ENCODE measurements at regions not wholly inside any gene's neighbourhood (a gene's known extent, or its start where the extent isn't known, plus 50 kb on each side); places are given as distances from the start of the nearest gene placed in this dataset.

GRCh38 chr1:199868777-199869176 is 158.7 kb upstream of the NR5A2 start:
- no peak overlapping the region for H3K27ac ChIP-seq (ENCODE audit: extremely low read depth, low read depth, low read length)
- H3K4me1 ChIP-seq (ENCODE audit: control insufficient read depth, insufficient read depth, low read length) = no peaks in the 10 kb centered on the region
- H3K4me3 ChIP-seq (ENCODE audit: low read depth, low read length) = no peak overlapping the region
- H3K36me3 ChIP-seq (ENCODE audit: control insufficient read depth in 2 of 2, insufficient read depth in 1 of 2, low read length in 2 of 2) = no peaks in the 10 kb centered on the region
- no peaks in the 10 kb centered on the region for H3K9me3 ChIP-seq (ENCODE audit: control insufficient read depth, insufficient read depth, low read depth, low read length)
- ChIA-PET POLR2A (no interaction called here), CTCF (no interaction called here)
- TF ChIP-seq ZNF112 (tag by site-specific recombination; IDR thresholded peaks at IDR 0.05) = no peak
- no peak for TF ChIP-seq PRDM4 (tag by site-specific recombination; IDR thresholded peaks at IDR 0.05)
- no peak for TF ChIP-seq CTCF (tag by site-specific recombination; IDR thresholded peaks at IDR 0.05)
- TF ChIP-seq ZNF10 (tag by site-specific recombination; IDR thresholded peaks at IDR 0.05) = no peak
- TF ChIP-seq ZNF664 (tag by site-specific recombination; IDR thresholded peaks at IDR 0.05) = no peak
- TF ChIP-seq ZNF404 (tag by site-specific recombination; IDR thresholded peaks at IDR 0.05) = no peak
- no peak for TF ChIP-seq ZNF596 (tag by site-specific recombination; IDR thresholded peaks at IDR 0.05)
- TF ChIP-seq ZNF354C (tag by site-specific recombination; IDR thresholded peaks at IDR 0.05; ENCODE audit: borderline replicate concordance, low read depth) = no peak
- no peak for TF ChIP-seq GLIS1 (tag by site-specific recombination; IDR thresholded peaks at IDR 0.05)
- no peak for TF ChIP-seq ZNF837 (tag by site-specific recombination; IDR thresholded peaks at IDR 0.05)

- Histone ChIP-seq H3K27ac (ENCODE audit: extremely low read depth, low read depth, low read length) (no peak overlapping the region), H3K4me3 (ENCODE audit: low read depth, low read length) (no peak overlapping the region), H3K9me3 (ENCODE audit: control insufficient read depth, insufficient read depth, low read depth, low read length) (no peaks in the 10 kb centered on the region), H3K4me1 (ENCODE audit: control insufficient read depth, insufficient read depth, low read length) (no peaks in the 10 kb centered on the region), H3K36me3 (ENCODE audit: control insufficient read depth in 2 of 2, insufficient read depth in 1 of 2, low read length in 2 of 2) (no peaks in the 10 kb centered on the region)
- POLR2A ChIA-PET = no interaction called here
- CTCF ChIA-PET = no interaction called here
- TF ChIP-seq ZIC2 (tag by site-specific recombination; IDR thresholded peaks at IDR 0.05) = no peak
- no peak for TF ChIP-seq ZNF473 (tag by site-specific recombination; IDR thresholded peaks at IDR 0.05)
- no peak for TF ChIP-seq ZNF404 (tag by site-specific recombination; IDR thresholded peaks at IDR 0.05)
- no peak for TF ChIP-seq OVOL3 (tag by site-specific recombination; IDR thresholded peaks at IDR 0.05)
- no peak for TF ChIP-seq ZBTB8A (tag by site-specific recombination; IDR thresholded peaks at IDR 0.05)
- TF ChIP-seq ZNF549 (tag by site-specific recombination; IDR thresholded peaks at IDR 0.05) = no peak
- TF ChIP-seq ZNF19 (tag by site-specific recombination; IDR thresholded peaks at IDR 0.05; ENCODE audit: low read depth) = no peak
- no peak for TF ChIP-seq ZNF792 (tag by site-specific recombination; IDR thresholded peaks at IDR 0.05)
- TF ChIP-seq ZNF654 (tag by site-specific recombination; IDR thresholded peaks at IDR 0.05; ENCODE audit: low read depth) = no peak
- no peak for TF ChIP-seq KLF16 (tag by site-specific recombination; IDR thresholded peaks at IDR 0.05)
- TF ChIP-seq ZNF510 (tag by site-specific recombination; IDR thresholded peaks at IDR 0.05; ENCODE audit: insufficient replicate concordance) = no peak
- no peak for TF ChIP-seq ZNF768 (tag by site-specific recombination; IDR thresholded peaks at IDR 0.05)
- TF ChIP-seq PBX3 (CRISPR knock-in tag; IDR thresholded peaks at IDR 0.05) = no peak
Observed at GRCh38 chr1:199875337-199875736, 152.2 kb upstream of the NR5A2 start.

All from HEK293 (cell line).